GM19099 (cell line): ENCODE measurements at regions not wholly inside any gene's neighbourhood (a gene's known extent, or its start where the extent isn't known, plus 50 kb on each side); places are given as distances from the start of the nearest gene placed in this dataset.

ENCODE experiments used
- POLR2A ChIP-seq: IDR thresholded peaks from 3 replicates; pipeline ENCODE4 v1.6.1; 2011; ENCODE audit warnings: low read depth; ENCODE audit not compliant: insufficient read length; ENCODE audit errors: extremely low read depth

DNA sequence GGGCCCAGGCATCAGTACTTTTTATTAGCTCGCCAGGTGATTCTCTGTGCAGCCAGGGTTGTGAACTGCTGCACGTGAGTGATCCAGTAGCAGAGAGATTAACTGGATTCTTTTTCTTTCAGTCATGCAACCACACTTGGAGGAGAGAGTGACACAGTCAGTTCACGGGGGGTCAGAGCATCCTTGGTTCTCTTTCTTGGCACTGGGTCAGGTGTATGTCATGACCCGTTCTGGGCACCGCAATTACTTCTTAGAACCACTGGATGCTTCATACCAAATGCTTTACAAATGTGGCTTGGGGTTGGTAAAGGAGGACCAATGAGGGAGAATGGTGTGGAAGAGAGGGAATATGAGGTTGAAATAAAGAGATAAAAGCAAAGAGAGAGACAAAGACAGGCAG is 368.7 kb downstream of the MLLT3 start:
- no peak for TF ChIP-seq POLR2A

- TF ChIP-seq POLR2A: no peak
Measured at GRCh38 chr9:20252778-20253177, 369.5 kb downstream of the MLLT3 start.

DNA sequence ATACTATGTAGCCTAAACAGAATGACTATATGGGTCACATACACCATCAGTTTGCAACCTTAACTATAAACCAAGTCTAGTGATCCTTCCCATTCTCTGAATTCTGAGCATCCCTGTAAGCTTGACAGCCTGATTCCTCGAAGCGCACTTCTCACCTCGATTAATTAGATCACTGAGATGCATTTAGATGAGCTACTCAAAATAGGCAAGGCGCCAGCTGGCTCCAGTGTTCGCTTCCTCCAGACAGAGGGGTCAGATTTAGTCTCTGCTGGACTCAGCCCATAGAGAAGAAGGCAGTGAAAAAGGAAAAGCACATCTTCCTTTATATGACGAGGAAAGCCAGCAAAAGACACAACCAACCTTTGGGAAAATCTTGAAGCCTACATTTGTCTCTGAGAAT is 371.5 kb downstream of the MLLT3 start:
- no peak for TF ChIP-seq POLR2A

DNA sequence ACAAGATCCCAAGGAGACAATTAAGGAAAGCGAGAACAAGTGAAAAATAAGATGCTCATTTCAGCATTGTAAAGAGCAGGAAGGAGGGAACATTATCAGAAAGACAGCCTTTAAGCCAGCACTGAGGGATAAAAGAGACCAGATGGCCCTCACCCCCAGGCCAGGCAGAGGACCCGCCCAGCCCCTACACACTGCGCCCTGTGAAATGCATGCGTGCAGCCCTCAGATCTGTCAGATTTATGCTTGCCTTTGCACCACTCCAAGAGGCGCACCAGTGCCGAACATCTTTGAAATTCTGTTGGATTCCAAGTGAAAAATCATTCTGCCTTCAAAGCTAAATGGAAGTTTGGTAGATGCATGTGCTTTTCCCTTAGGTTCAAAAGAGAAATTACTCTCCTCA is 378.0 kb downstream of the MLLT3 start:
- no peak for TF ChIP-seq POLR2A

- no peak for TF ChIP-seq POLR2A
Measured at GRCh38 chr9:20243841-20244240, 378.5 kb downstream of the MLLT3 start.

GRCh38 chr9:20242510-20243189 is 379.6 kb downstream of the MLLT3 start:
- TF ChIP-seq POLR2A: no peak

DNA sequence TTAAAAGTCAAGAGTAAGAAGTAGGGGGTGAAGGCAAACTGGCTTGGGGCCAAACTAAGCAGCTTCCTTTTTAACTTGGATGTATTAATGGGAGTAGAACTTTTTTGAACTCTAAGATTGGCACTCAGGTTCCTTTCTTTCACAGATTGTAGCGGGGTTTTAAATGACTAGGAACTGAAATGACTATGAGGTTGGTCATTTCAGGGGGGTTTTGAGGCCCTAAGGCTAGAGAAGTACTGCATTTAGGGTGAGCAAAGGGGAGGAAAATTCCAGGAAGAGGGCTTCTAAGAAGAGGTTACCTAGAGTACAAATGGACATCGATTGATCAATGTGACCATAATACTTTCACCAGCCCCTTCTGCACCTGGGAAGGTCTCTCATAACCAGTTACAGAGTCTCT is 381.8 kb downstream of the MLLT3 start:
- no peak for TF ChIP-seq POLR2A

- TF ChIP-seq POLR2A: no peak
Measured at GRCh38 chr9:20238921-20239320, 383.4 kb downstream of the MLLT3 start.

GRCh38 chr9:20237686-20238085 is 384.6 kb downstream of the MLLT3 start:
- TF ChIP-seq POLR2A: no peak

GRCh38 chr9:20236676-20237075 is 385.6 kb downstream of the MLLT3 start:
- no peak for TF ChIP-seq POLR2A

- no peak for TF ChIP-seq POLR2A
Measured at GRCh38 chr9:20228096-20228495, 394.2 kb downstream of the MLLT3 start.

DNA sequence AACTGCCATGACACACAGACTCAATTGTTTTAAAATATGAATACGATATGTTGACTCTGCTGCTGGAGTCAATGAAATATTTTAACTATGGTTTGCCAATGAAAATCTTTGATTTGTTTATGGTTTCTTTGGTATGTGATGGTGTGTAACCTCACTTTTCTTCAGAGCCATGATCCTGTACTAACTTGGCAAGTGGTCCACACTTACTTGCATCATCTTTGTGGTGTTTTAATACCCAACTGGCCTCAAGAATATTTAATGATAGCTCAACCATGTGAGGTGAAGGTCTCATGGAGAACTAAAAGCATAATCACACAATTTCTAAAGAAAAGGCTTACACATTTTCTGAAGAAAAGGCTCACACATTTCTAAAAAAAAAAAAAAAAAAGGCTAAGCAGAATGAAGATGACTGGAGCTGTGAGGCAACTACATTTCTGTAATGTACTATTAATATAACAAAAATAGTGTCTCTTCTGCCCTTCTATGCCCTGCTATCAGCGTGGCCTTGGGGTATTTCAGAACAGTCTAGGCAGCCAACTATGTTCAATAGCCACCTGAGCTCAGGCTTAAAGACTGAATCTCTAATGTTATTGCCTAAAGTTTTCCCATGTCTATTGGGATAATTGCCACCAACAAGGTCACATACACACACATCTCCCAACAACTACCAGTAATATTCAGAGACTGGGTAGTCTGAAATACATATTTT is 395.0 kb downstream of the MLLT3 start:
- no peak for TF ChIP-seq POLR2A

DNA sequence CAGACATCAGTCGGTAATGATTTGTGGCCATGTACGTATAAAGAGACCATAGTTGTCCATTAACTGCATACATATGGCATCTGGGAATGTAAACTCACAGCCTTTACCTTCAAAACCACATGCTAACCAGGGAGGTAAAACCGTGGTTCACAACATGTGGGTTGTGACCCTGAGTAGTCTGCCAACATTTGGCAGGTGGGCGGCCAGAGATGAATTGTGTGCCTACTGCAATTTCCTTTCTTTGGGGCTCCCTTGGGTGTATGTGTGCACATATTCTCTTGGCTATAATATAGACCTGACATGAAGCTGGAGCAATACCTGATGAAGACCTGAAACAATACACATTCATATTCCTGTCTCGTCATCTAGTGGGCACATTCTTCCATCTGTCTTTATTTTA is 396.0 kb downstream of the MLLT3 start:
- no peak for TF ChIP-seq POLR2A

GRCh38 chr9:20225826-20226225 is 396.5 kb downstream of the MLLT3 start:
- TF ChIP-seq POLR2A: no peak

GRCh38 chr9:20224756-20225155 is 397.5 kb downstream of the MLLT3 start:
- TF ChIP-seq POLR2A: no peak

DNA sequence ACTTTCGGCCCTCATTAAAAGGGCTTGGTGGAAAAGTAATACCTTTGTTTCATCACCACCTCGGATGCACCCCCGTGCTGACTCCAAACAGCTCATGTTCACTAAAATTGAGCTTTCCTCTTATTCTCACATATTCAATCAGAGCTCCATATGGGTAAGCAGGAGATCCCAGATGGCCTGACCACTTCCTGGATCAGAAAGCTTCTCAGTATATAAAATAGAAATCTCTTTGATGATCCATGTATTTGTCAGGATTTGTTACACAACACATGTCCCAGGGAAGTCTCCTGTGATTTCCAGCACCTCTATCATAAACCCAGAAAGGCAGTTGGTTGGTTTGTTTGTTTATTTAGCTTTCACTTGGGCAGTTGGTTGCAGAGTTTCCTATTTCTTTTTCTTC is 402.0 kb downstream of the MLLT3 start:
- no peak for TF ChIP-seq POLR2A
